ENCODE measurements at regions not wholly inside any gene's neighbourhood (a gene's known extent, or its start where the extent isn't known, plus 50 kb on each side); places are given as distances from the start of the nearest gene placed in this dataset.

- no peak overlapping the region for H3K4me3 ChIP-seq
- DNase-seq, result peak in 2 of 3 donors; percentile 51 to 68
- no peaks in the 10 kb centered on the region for H3K9me3 ChIP-seq
- H3K27me3 ChIP-seq, result no peaks in the 10 kb centered on the region
- peaks cover 0 to 4% (median 0%) of the 10 kb centered on the region in 4 donors for H3K4me1 ChIP-seq
- peak overlapping the region in 2 of 4 donors; percentile 54 to 81 for H3K27ac ChIP-seq
- H3K36me3 ChIP-seq, result no peaks in the 10 kb centered on the region
- no peak for TF ChIP-seq CTCF (IDR thresholded peaks at IDR 0.05)
- TF ChIP-seq POLR2A (IDR thresholded peaks at IDR 0.05), result no peak
Measured at GRCh38 chr20:10856237-10857015, 182.6 kb upstream of the JAG1 start.

GRCh38 chr20:10857352-10858070 lies 183.7 kb upstream of the JAG1 start:
- TF ChIP-seq CTCF (IDR thresholded peaks at IDR 0.05), result no peak
- TF ChIP-seq POLR2A (IDR thresholded peaks at IDR 0.05), result no peak
- Histone ChIP-seq H3K4me3 (no peak overlapping the region), H3K9me3 (no peaks in the 10 kb centered on the region), H3K36me3 (no peaks in the 10 kb centered on the region), H3K27ac (peak overlapping the region in 3 of 4 donors; percentile 49 to 81 (median 54)), H3K4me1 (peaks cover 0 to 4% (median 0%) of the 10 kb centered on the region in 4 donors), H3K27me3 (no peaks in the 10 kb centered on the region)
- DNase-seq, result peak in 2 of 3 donors; percentile 68 to 77

- H3K27ac ChIP-seq, result no peak overlapping the region
- no peaks in the 10 kb centered on the region for H3K9me3 ChIP-seq
- no peak for TF ChIP-seq CTCF (IDR thresholded peaks at IDR 0.05)
- no peak for TF ChIP-seq POLR2A (IDR thresholded peaks at IDR 0.05)
- DNase-seq, result no peak
- no peaks in the 10 kb centered on the region for H3K27me3 ChIP-seq
- no peaks in the 10 kb centered on the region for H3K36me3 ChIP-seq
- peaks cover 0 to 12% (median 3%) of the 10 kb centered on the region in 4 donors for H3K4me1 ChIP-seq
- no peak overlapping the region for H3K4me3 ChIP-seq
Measured at GRCh38 chr20:10861090-10861489, 187.3 kb upstream of the JAG1 start.

- H3K9me3 ChIP-seq, result no peaks in the 10 kb centered on the region
- DNase-seq, result no peak
- H3K4me3 ChIP-seq, result no peak overlapping the region
- no peaks in the 10 kb centered on the region for H3K27me3 ChIP-seq
- no peak overlapping the region for H3K27ac ChIP-seq
- TF ChIP-seq CTCF (IDR thresholded peaks at IDR 0.05) (no peak), POLR2A (IDR thresholded peaks at IDR 0.05) (no peak)
- peaks cover 0 to 12% (median 3%) of the 10 kb centered on the region in 4 donors for H3K4me1 ChIP-seq
- H3K36me3 ChIP-seq, result no peaks in the 10 kb centered on the region
Measured at GRCh38 chr20:10861619-10862018, 187.8 kb upstream of the JAG1 start.

GRCh38 chr20:10863337-10864060 lies 189.7 kb upstream of the JAG1 start:
- no peaks in the 10 kb centered on the region for H3K9me3 ChIP-seq
- no peaks in the 10 kb centered on the region for H3K27me3 ChIP-seq
- peak overlapping the region in 1 of 4 donors; percentile 6 for H3K4me3 ChIP-seq
- H3K36me3 ChIP-seq, result no peaks in the 10 kb centered on the region
- H3K4me1 ChIP-seq, result peaks cover 0 to 12% (median 1%) of the 10 kb centered on the region in 4 donors
- TF ChIP-seq POLR2A (IDR thresholded peaks at IDR 0.05) (no peak), CTCF (IDR thresholded peaks at IDR 0.05) (no peak)
- no peak for DNase-seq
- H3K27ac ChIP-seq, result peak overlapping the region in 3 of 4 donors; percentile 57 to 86 (median 86)

Data from Peyer's patch (tissue), 4 donors.